ENCODE measurements at regions not wholly inside any gene's neighbourhood (a gene's known extent, or its start where the extent isn't known, plus 50 kb on each side); places are given as distances from the start of the nearest gene placed in this dataset.
"Not testable (repeated sequence)": the region's sequence is repeated elsewhere in the genome, so short reads cannot be mapped to it uniquely, and the experiment has no call there.

GRCh38 chr4:104022226-104022625, 302.4 kb upstream of the TACR3 start:
- no peaks in the 10 kb centered on the region for H3K27me3 ChIP-seq (ENCODE audit: control insufficient read depth in 5 of 5, insufficient read depth in 4 of 5, low read length in 5 of 5)
- no peak overlapping the region for H3K4me3 ChIP-seq (ENCODE audit: low read depth in 1 of 5, low read length in 5 of 5)
- H3K27ac ChIP-seq (ENCODE audit: low read depth, low read length), result no peak overlapping the region
- no peaks in the 10 kb centered on the region for H3K36me3 ChIP-seq (ENCODE audit: control insufficient read depth in 5 of 5, insufficient read depth in 5 of 5, low read length in 5 of 5)
- no peaks in the 10 kb centered on the region for H3K4me1 ChIP-seq (ENCODE audit: control insufficient read depth in 5 of 5, insufficient read depth in 5 of 5, low read length in 5 of 5)
- no peak overlapping the region for H3K9ac ChIP-seq (ENCODE audit: low read length in 5 of 5)
- H3K9me3 ChIP-seq (ENCODE audit: control insufficient read depth in 5 of 5, low read length in 5 of 5), result no peaks in the 10 kb centered on the region

- H3K4me1 ChIP-seq (ENCODE audit: control insufficient read depth in 5 of 5, insufficient read depth in 5 of 5, low read length in 5 of 5), result no peaks in the 10 kb centered on the region
- no peaks in the 10 kb centered on the region for H3K27me3 ChIP-seq (ENCODE audit: control insufficient read depth in 5 of 5, insufficient read depth in 4 of 5, low read length in 5 of 5)
- H3K9ac ChIP-seq (ENCODE audit: low read length in 5 of 5), result no peak overlapping the region
Observed at GRCh38 chr4:104020641-104021040, 300.9 kb upstream of the TACR3 start.

GRCh38 chr4:104017213-104017612, 297.4 kb upstream of the TACR3 start:
- no peak overlapping the region for H3K27ac ChIP-seq (ENCODE audit: low read depth, low read length)
- no peaks in the 10 kb centered on the region for H3K9me3 ChIP-seq (ENCODE audit: control insufficient read depth in 5 of 5, low read length in 5 of 5)
- H3K27me3 ChIP-seq (ENCODE audit: control insufficient read depth in 5 of 5, insufficient read depth in 4 of 5, low read length in 5 of 5), result no peaks in the 10 kb centered on the region
- no peak overlapping the region for H3K9ac ChIP-seq (ENCODE audit: low read length in 5 of 5)
- no peak overlapping the region for H3K4me3 ChIP-seq (ENCODE audit: low read depth in 1 of 5, low read length in 5 of 5)
- H3K36me3 ChIP-seq (ENCODE audit: control insufficient read depth in 5 of 5, insufficient read depth in 5 of 5, low read length in 5 of 5), result no peaks in the 10 kb centered on the region
- no peaks in the 10 kb centered on the region for H3K4me1 ChIP-seq (ENCODE audit: control insufficient read depth in 5 of 5, insufficient read depth in 5 of 5, low read length in 5 of 5)

More at GRCh38 chr4:104020641-104021040, 300.9 kb upstream of the TACR3 start:
- no peaks in the 10 kb centered on the region for H3K36me3 ChIP-seq (ENCODE audit: control insufficient read depth in 5 of 5, insufficient read depth in 5 of 5, low read length in 5 of 5)
- H3K27ac ChIP-seq (ENCODE audit: low read depth, low read length), result no peak overlapping the region
- H3K4me3 ChIP-seq (ENCODE audit: low read depth in 1 of 5, low read length in 5 of 5), result no peak overlapping the region
- H3K9me3 ChIP-seq (ENCODE audit: control insufficient read depth in 5 of 5, low read length in 5 of 5), result no peaks in the 10 kb centered on the region

- Histone ChIP-seq H3K4me1 (ENCODE audit: control insufficient read depth in 5 of 5, insufficient read depth in 5 of 5, low read length in 5 of 5) (no peaks in the 10 kb centered on the region), H3K9ac (ENCODE audit: low read length in 5 of 5) (no peak overlapping the region), H3K9me3 (ENCODE audit: control insufficient read depth in 5 of 5, low read length in 5 of 5) (no peaks in the 10 kb centered on the region), H3K36me3 (ENCODE audit: control insufficient read depth in 5 of 5, insufficient read depth in 5 of 5, low read length in 5 of 5) (no peaks in the 10 kb centered on the region), H3K4me3 (ENCODE audit: low read depth in 1 of 5, low read length in 5 of 5) (no peak overlapping the region), H3K27ac (ENCODE audit: low read depth, low read length) (no peak overlapping the region), H3K27me3 (ENCODE audit: control insufficient read depth in 5 of 5, insufficient read depth in 4 of 5, low read length in 5 of 5) (no peaks in the 10 kb centered on the region)
Observed at GRCh38 chr4:104015680-104016079, 295.9 kb upstream of the TACR3 start.

- Histone ChIP-seq H3K36me3 (ENCODE audit: control insufficient read depth in 5 of 5, insufficient read depth in 5 of 5, low read length in 5 of 5) (no peaks in the 10 kb centered on the region), H3K4me1 (ENCODE audit: control insufficient read depth in 5 of 5, insufficient read depth in 5 of 5, low read length in 5 of 5) (no peaks in the 10 kb centered on the region), H3K27me3 (ENCODE audit: control insufficient read depth in 5 of 5, insufficient read depth in 4 of 5, low read length in 5 of 5) (no peaks in the 10 kb centered on the region), H3K9ac (ENCODE audit: low read length in 5 of 5) (no peak overlapping the region), H3K4me3 (ENCODE audit: low read depth in 1 of 5, low read length in 5 of 5) (no peak overlapping the region), H3K27ac (ENCODE audit: low read depth, low read length) (no peak overlapping the region), H3K9me3 (ENCODE audit: control insufficient read depth in 5 of 5, low read length in 5 of 5) (peaks cover 0 to 3% (median 0%) of the 10 kb centered on the region in 5 donors)
Observed at GRCh38 chr4:104010722-104011121, 290.9 kb upstream of the TACR3 start.

- not testable (repeated sequence) for H3K9ac ChIP-seq (ENCODE audit: low read length in 5 of 5); H3K36me3 ChIP-seq (ENCODE audit: control insufficient read depth in 5 of 5, insufficient read depth in 5 of 5, low read length in 5 of 5); H3K4me1 ChIP-seq (ENCODE audit: control insufficient read depth in 5 of 5, insufficient read depth in 5 of 5, low read length in 5 of 5); H3K27me3 ChIP-seq (ENCODE audit: control insufficient read depth in 5 of 5, insufficient read depth in 4 of 5, low read length in 5 of 5); H3K27ac ChIP-seq (ENCODE audit: low read depth, low read length); H3K4me3 ChIP-seq (ENCODE audit: low read depth in 1 of 5, low read length in 5 of 5); H3K9me3 ChIP-seq (ENCODE audit: control insufficient read depth in 5 of 5, low read length in 5 of 5)
Observed at GRCh38 chr4:104002318-104002717, 282.5 kb upstream of the TACR3 start.

- no peak overlapping the region for H3K27ac ChIP-seq (ENCODE audit: low read depth, low read length)
- no peaks in the 10 kb centered on the region for H3K4me1 ChIP-seq (ENCODE audit: control insufficient read depth in 5 of 5, insufficient read depth in 5 of 5, low read length in 5 of 5)
- H3K27me3 ChIP-seq (ENCODE audit: control insufficient read depth in 5 of 5, insufficient read depth in 4 of 5, low read length in 5 of 5), result no peaks in the 10 kb centered on the region
- H3K4me3 ChIP-seq (ENCODE audit: low read depth in 1 of 5, low read length in 5 of 5), result no peak overlapping the region
- no peak overlapping the region for H3K9ac ChIP-seq (ENCODE audit: low read length in 5 of 5)
- H3K36me3 ChIP-seq (ENCODE audit: control insufficient read depth in 5 of 5, insufficient read depth in 5 of 5, low read length in 5 of 5), result no peaks in the 10 kb centered on the region
- H3K9me3 ChIP-seq (ENCODE audit: control insufficient read depth in 5 of 5, low read length in 5 of 5), result peaks cover 0 to 9% (median 5%) of the 10 kb centered on the region in 5 donors
Observed at GRCh38 chr4:103998756-103999155, 279.0 kb upstream of the TACR3 start.

- Histone ChIP-seq H3K4me1 (ENCODE audit: control insufficient read depth in 5 of 5, insufficient read depth in 5 of 5, low read length in 5 of 5) (no peaks in the 10 kb centered on the region), H3K36me3 (ENCODE audit: control insufficient read depth in 5 of 5, insufficient read depth in 5 of 5, low read length in 5 of 5) (no peaks in the 10 kb centered on the region), H3K9ac (ENCODE audit: low read length in 5 of 5) (no peak overlapping the region), H3K9me3 (ENCODE audit: control insufficient read depth in 5 of 5, low read length in 5 of 5) (peaks cover 0 to 8% (median 4%) of the 10 kb centered on the region in 5 donors), H3K27ac (ENCODE audit: low read depth, low read length) (no peak overlapping the region), H3K27me3 (ENCODE audit: control insufficient read depth in 5 of 5, insufficient read depth in 4 of 5, low read length in 5 of 5) (no peaks in the 10 kb centered on the region), H3K4me3 (ENCODE audit: low read depth in 1 of 5, low read length in 5 of 5) (no peak overlapping the region)
Observed at GRCh38 chr4:103996637-103997036, 276.9 kb upstream of the TACR3 start.

- Histone ChIP-seq H3K27ac (ENCODE audit: low read depth, low read length) (no peak overlapping the region), H3K4me1 (ENCODE audit: control insufficient read depth in 5 of 5, insufficient read depth in 5 of 5, low read length in 5 of 5) (no peaks in the 10 kb centered on the region), H3K9me3 (ENCODE audit: control insufficient read depth in 5 of 5, low read length in 5 of 5) (peaks cover 2 to 10% (median 8%) of the 10 kb centered on the region in 5 donors), H3K9ac (ENCODE audit: low read length in 5 of 5) (no peak overlapping the region), H3K27me3 (ENCODE audit: control insufficient read depth in 5 of 5, insufficient read depth in 4 of 5, low read length in 5 of 5) (no peaks in the 10 kb centered on the region), H3K36me3 (ENCODE audit: control insufficient read depth in 5 of 5, insufficient read depth in 5 of 5, low read length in 5 of 5) (no peaks in the 10 kb centered on the region), H3K4me3 (ENCODE audit: low read depth in 1 of 5, low read length in 5 of 5) (no peak overlapping the region)
Observed at GRCh38 chr4:103996064-103996463, 276.3 kb upstream of the TACR3 start.

GRCh38 chr4:103994059-103994458, 274.3 kb upstream of the TACR3 start:
- H3K4me3 ChIP-seq (ENCODE audit: low read depth in 1 of 5, low read length in 5 of 5), result no peak overlapping the region
- H3K27me3 ChIP-seq (ENCODE audit: control insufficient read depth in 5 of 5, insufficient read depth in 4 of 5, low read length in 5 of 5), result no peaks in the 10 kb centered on the region
- no peaks in the 10 kb centered on the region for H3K4me1 ChIP-seq (ENCODE audit: control insufficient read depth in 5 of 5, insufficient read depth in 5 of 5, low read length in 5 of 5)
- H3K9me3 ChIP-seq (ENCODE audit: control insufficient read depth in 5 of 5, low read length in 5 of 5), result peaks cover 2 to 14% (median 10%) of the 10 kb centered on the region in 5 donors
- H3K9ac ChIP-seq (ENCODE audit: low read length in 5 of 5), result no peak overlapping the region
- no peak overlapping the region for H3K27ac ChIP-seq (ENCODE audit: low read depth, low read length)
- no peaks in the 10 kb centered on the region for H3K36me3 ChIP-seq (ENCODE audit: control insufficient read depth in 5 of 5, insufficient read depth in 5 of 5, low read length in 5 of 5)

GRCh38 chr4:103982454-103982853, 262.7 kb upstream of the TACR3 start:
- Histone ChIP-seq H3K27me3 (ENCODE audit: control insufficient read depth in 5 of 5, insufficient read depth in 4 of 5, low read length in 5 of 5) (no peaks in the 10 kb centered on the region), H3K9ac (ENCODE audit: low read length in 5 of 5) (no peak overlapping the region), H3K27ac (ENCODE audit: low read depth, low read length) (no peak overlapping the region), H3K4me3 (ENCODE audit: low read depth in 1 of 5, low read length in 5 of 5) (no peak overlapping the region), H3K36me3 (ENCODE audit: control insufficient read depth in 5 of 5, insufficient read depth in 5 of 5, low read length in 5 of 5) (no peaks in the 10 kb centered on the region), H3K9me3 (ENCODE audit: control insufficient read depth in 5 of 5, low read length in 5 of 5) (peaks cover 0 to 2% (median 0%) of the 10 kb centered on the region in 5 donors), H3K4me1 (ENCODE audit: control insufficient read depth in 5 of 5, insufficient read depth in 5 of 5, low read length in 5 of 5) (no peaks in the 10 kb centered on the region)

All from subcutaneous abdominal adipose tissue (tissue), 5 donors.